WTC11 (cell line): ENCODE measurements at regions not wholly inside any gene's neighbourhood (a gene's known extent, or its start where the extent isn't known, plus 50 kb on each side); places are given as distances from the start of the nearest gene placed in this dataset.

Source experiments
- ATAC-seq: fragments of 200-7000 bp; cut with Tn5 transposase; 2 replicates; pipeline ENCODE4 v1.10.0; 2021; ENCODE audit warnings: mild to moderate bottlenecking, moderate library complexity
- CTCF ChIA-PET: fragments of 300-600 bp; sonication (Branson Sonifier 250); formaldehyde crosslinking; loops from one replicate; lab custom pipeline; 2021; ENCODE audit warnings: antibody characterized with exemption; lab: Charles Lee
- POLR2A ChIA-PET: fragments of 350-600 bp; sonication (Branson Sonifier 250); formaldehyde crosslinking; loops from one replicate; lab custom pipeline; 2021; ENCODE audit warnings: antibody characterized with exemption; lab: Charles Lee
- DNase-seq: peaks from one replicate; pipeline ENCODE4 v3.0.0; 2021; ENCODE audit warnings: low spot score
- H3K27ac Mint-ChIP-seq: 2 replicates; pipeline ENCODE4 v1.8.0; 2021; ENCODE audit warnings: mixed read lengths
- H3K27me3 Mint-ChIP-seq: 2 replicates; pipeline ENCODE4 v1.8.0; 2021; ENCODE audit warnings: low read depth, mild to moderate bottlenecking, moderate library complexity, mixed read lengths
- H3K36me3 Mint-ChIP-seq: 2 replicates; pipeline ENCODE4 v1.8.0; 2021; ENCODE audit warnings: mixed read lengths
- H3K4me1 Mint-ChIP-seq: 2 replicates; pipeline ENCODE4 v1.8.0; 2022; ENCODE audit warnings: mixed read lengths
- H3K4me3 Mint-ChIP-seq: 2 replicates; pipeline ENCODE4 v1.8.0; 2021; ENCODE audit warnings: mild to moderate bottlenecking, moderate library complexity, mixed read lengths
- H3K9me3 Mint-ChIP-seq: 2 replicates; pipeline ENCODE4 v1.8.0; 2021; ENCODE audit warnings: mixed read lengths
- MYBL2 ChIP-seq: sonication (generic); formaldehyde crosslinking; IDR thresholded peaks from 2 replicates; pipeline ENCODE4 v1.8.1; 2023; ENCODE audit warnings: mild to moderate bottlenecking, moderate library complexity, missing genetic modification reagents
- ZNF396 ChIP-seq: fragments of 250-450 bp; sonication (Bioruptor Pico); IDR thresholded peaks from 2 replicates; pipeline ENCODE4 v1.8.0; 2021; ENCODE audit warnings: mild to moderate bottlenecking, moderate library complexity, borderline replicate concordance
- TF ChIP-seq, protein P1 (sequence below): sonication (generic); formaldehyde crosslinking; IDR thresholded peaks from 2 replicates; pipeline ENCODE4 v1.8.1; 2023; ENCODE audit warnings: mild to moderate bottlenecking, missing genetic modification reagents, moderate library complexity
- TF ChIP-seq, protein P2 (sequence below): sonication (generic); formaldehyde crosslinking; IDR thresholded peaks from 2 replicates; pipeline ENCODE4 v1.8.0; 2023; ENCODE audit warnings: missing genetic modification reagents

DNA sequence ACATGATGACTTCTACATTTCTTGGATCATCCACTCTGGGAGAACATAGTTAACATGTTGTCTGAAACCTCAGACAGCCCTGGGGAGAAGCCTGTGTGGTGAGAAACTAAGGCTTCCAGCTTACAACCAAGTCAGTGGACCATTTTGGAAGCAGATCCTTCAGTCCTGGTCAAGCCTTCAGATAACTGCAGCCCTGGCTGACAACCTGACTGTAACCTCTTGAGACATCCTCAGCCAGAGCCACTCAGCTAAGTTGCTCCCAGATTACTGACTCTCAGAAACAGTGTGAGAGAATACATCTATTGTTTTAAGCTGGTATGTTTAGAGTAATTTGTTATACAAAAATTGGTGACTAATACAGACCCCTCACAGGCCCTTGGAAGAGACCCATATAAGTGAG is 50.9 kb upstream of the KPNA4 start:
- no peak overlapping the region for H3K27ac Mint-ChIP-seq
- CTCF ChIA-PET = no interaction called here

More for the DNA sequence above, 50.9 kb upstream of the KPNA4 start:
- DNase-seq = no peak
- POLR2A ChIA-PET = no interaction called here
- TF ChIP-seq, protein P1, sequence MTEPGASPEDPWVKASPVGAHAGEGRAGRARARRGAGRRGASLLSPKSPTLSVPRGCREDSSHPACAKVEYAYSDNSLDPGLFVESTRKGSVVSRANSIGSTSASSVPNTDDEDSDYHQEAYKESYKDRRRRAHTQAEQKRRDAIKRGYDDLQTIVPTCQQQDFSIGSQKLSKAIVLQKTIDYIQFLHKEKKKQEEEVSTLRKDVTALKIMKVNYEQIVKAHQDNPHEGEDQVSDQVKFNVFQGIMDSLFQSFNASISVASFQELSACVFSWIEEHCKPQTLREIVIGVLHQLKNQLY (CRISPR knock-in tag) = no peak
- TF ChIP-seq, protein P2, sequence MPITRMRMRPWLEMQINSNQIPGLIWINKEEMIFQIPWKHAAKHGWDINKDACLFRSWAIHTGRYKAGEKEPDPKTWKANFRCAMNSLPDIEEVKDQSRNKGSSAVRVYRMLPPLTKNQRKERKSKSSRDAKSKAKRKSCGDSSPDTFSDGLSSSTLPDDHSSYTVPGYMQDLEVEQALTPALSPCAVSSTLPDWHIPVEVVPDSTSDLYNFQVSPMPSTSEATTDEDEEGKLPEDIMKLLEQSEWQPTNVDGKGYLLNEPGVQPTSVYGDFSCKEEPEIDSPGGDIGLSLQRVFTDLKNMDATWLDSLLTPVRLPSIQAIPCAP = no peak
- TF ChIP-seq ZNF396 (CRISPR knock-in tag) = no peak
- TF ChIP-seq MYBL2 (CRISPR knock-in tag) = no peak
- Mint-ChIP-seq H3K4me3 (no peak overlapping the region), H3K36me3 (no peaks in the 10 kb centered on the region), H3K9me3 (no peaks in the 10 kb centered on the region), H3K4me1 (no peaks in the 10 kb centered on the region), H3K27me3 (no peaks in the 10 kb centered on the region)
- no peak for ATAC-seq
